HL-60 (cell line): ENCODE measurements at regions not wholly inside any gene's neighbourhood (a gene's known extent, or its start where the extent isn't known, plus 50 kb on each side); places are given as distances from the start of the nearest gene placed in this dataset.

Source experiments
- TF ChIP-seq, protein P1 (sequence below): IDR thresholded peaks from one replicate; pipeline ENCODE4 v1.5.1; 2011; ENCODE audit warnings: low read length, control low read depth, inconsistent platforms; ENCODE audit not compliant: insufficient read depth
- TF ChIP-seq, protein P2 (sequence below): IDR thresholded peaks from 2 replicates; pipeline ENCODE4 v1.6.1; 2012; ENCODE audit warnings: low read depth; ENCODE audit not compliant: insufficient replicate concordance

DNA sequence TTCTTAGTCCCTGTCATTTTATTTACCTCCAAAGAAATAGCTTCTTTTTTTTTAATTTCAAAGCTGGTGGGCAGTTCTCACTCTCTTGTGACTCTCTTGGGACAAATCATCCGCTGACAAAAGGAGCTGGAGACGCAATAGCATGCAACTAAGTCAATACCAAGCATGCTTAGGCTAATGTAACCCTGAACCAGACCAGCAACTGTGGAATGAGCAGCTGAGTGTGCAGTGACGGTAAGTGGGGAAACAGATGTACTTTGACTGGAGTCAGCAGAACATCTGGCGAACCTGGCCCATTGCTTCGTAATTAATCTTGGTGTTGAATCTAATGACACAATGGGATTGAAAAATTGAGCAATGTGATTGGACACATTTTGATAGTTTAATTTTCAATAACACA is 280.7 kb upstream of the PLXNA2 start:
- TF ChIP-seq, protein P1, sequence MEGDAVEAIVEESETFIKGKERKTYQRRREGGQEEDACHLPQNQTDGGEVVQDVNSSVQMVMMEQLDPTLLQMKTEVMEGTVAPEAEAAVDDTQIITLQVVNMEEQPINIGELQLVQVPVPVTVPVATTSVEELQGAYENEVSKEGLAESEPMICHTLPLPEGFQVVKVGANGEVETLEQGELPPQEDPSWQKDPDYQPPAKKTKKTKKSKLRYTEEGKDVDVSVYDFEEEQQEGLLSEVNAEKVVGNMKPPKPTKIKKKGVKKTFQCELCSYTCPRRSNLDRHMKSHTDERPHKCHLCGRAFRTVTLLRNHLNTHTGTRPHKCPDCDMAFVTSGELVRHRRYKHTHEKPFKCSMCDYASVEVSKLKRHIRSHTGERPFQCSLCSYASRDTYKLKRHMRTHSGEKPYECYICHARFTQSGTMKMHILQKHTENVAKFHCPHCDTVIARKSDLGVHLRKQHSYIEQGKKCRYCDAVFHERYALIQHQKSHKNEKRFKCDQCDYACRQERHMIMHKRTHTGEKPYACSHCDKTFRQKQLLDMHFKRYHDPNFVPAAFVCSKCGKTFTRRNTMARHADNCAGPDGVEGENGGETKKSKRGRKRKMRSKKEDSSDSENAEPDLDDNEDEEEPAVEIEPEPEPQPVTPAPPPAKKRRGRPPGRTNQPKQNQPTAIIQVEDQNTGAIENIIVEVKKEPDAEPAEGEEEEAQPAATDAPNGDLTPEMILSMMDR, result no peak
- TF ChIP-seq, protein P2, sequence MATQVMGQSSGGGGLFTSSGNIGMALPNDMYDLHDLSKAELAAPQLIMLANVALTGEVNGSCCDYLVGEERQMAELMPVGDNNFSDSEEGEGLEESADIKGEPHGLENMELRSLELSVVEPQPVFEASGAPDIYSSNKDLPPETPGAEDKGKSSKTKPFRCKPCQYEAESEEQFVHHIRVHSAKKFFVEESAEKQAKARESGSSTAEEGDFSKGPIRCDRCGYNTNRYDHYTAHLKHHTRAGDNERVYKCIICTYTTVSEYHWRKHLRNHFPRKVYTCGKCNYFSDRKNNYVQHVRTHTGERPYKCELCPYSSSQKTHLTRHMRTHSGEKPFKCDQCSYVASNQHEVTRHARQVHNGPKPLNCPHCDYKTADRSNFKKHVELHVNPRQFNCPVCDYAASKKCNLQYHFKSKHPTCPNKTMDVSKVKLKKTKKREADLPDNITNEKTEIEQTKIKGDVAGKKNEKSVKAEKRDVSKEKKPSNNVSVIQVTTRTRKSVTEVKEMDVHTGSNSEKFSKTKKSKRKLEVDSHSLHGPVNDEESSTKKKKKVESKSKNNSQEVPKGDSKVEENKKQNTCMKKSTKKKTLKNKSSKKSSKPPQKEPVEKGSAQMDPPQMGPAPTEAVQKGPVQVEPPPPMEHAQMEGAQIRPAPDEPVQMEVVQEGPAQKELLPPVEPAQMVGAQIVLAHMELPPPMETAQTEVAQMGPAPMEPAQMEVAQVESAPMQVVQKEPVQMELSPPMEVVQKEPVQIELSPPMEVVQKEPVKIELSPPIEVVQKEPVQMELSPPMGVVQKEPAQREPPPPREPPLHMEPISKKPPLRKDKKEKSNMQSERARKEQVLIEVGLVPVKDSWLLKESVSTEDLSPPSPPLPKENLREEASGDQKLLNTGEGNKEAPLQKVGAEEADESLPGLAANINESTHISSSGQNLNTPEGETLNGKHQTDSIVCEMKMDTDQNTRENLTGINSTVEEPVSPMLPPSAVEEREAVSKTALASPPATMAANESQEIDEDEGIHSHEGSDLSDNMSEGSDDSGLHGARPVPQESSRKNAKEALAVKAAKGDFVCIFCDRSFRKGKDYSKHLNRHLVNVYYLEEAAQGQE, result no peak
